ENCODE measurements at regions not wholly inside any gene's neighbourhood (a gene's known extent, or its start where the extent isn't known, plus 50 kb on each side); places are given as distances from the start of the nearest gene placed in this dataset.

- TF ChIP-seq CTCF (IDR thresholded peaks at IDR 0.05): no peak
- no peak for TF ChIP-seq POLR2A (IDR thresholded peaks at IDR 0.05)
Observed at GRCh38 chr12:68441167-68441566, 109.0 kb upstream of the MDM1 start.
